ENCODE measurements at regions not wholly inside any gene's neighbourhood (a gene's known extent, or its start where the extent isn't known, plus 50 kb on each side); places are given as distances from the start of the nearest gene placed in this dataset.

DNA sequence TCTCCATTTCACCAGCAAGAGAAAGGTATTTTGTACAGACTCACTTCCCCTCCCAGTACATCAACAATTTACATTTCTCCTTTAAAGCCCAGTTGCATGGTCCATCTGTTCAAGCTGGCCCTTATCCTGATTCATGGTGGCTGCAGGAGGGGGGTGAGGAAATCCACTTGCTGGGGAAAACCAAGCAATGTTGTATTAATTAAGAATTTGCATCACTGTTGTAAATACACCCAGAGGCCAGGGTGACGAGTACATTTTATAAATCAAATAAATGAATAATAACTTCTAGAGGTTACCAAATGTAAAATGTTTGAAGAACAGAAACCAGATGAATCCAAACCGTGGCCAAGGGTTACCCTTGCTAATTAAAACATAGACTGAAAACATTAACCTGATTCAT, 395.9 kb upstream of the INTU start:
- no peaks in the 10 kb centered on the region for H3K4me1 ChIP-seq (ENCODE audit: control insufficient read depth, insufficient read depth, low read length)
- no peaks in the 10 kb centered on the region for H3K27me3 ChIP-seq (ENCODE audit: control insufficient read depth, insufficient read depth, low read length)
- H3K9ac ChIP-seq (ENCODE audit: low read depth, low read length) = no peak overlapping the region
- H3K4me2 ChIP-seq (ENCODE audit: low read length) = no peak overlapping the region
- H3K9me3 ChIP-seq (replicated peaks; ENCODE audit: low read length) = no peaks in the 10 kb centered on the region
- H3K4me3 ChIP-seq (ENCODE audit: low read length) = no peak overlapping the region
- H3K36me3 ChIP-seq (ENCODE audit: insufficient read depth, low read length) = no peaks in the 10 kb centered on the region

DNA sequence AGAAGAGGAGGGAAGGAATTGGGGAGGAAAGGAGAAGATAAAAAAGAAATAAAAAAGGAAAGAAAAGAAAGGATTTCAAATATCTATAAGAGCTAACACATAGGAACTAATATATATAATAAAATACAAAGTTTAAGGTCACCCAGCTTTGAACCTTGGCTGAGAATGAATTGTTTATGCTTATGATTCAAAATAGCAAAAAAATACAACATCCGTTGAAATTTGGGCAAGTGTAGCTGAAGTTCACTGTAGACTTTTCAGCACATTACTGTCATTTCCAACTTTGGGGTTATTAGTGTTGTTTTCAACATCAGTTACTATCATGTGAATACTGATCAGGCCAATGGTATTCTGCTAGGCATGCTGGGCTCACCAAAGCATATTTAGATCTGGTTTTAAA, 395.2 kb upstream of the INTU start:
- Histone ChIP-seq H3K36me3 (ENCODE audit: insufficient read depth, low read length) (no peaks in the 10 kb centered on the region), H3K9ac (ENCODE audit: low read depth, low read length) (no peak overlapping the region), H3K9me3 (replicated peaks; ENCODE audit: low read length) (no peaks in the 10 kb centered on the region), H3K4me1 (ENCODE audit: control insufficient read depth, insufficient read depth, low read length) (no peaks in the 10 kb centered on the region), H3K27me3 (ENCODE audit: control insufficient read depth, insufficient read depth, low read length) (no peaks in the 10 kb centered on the region), H3K4me3 (ENCODE audit: low read length) (no peak overlapping the region), H3K4me2 (ENCODE audit: low read length) (no peak overlapping the region)

DNA sequence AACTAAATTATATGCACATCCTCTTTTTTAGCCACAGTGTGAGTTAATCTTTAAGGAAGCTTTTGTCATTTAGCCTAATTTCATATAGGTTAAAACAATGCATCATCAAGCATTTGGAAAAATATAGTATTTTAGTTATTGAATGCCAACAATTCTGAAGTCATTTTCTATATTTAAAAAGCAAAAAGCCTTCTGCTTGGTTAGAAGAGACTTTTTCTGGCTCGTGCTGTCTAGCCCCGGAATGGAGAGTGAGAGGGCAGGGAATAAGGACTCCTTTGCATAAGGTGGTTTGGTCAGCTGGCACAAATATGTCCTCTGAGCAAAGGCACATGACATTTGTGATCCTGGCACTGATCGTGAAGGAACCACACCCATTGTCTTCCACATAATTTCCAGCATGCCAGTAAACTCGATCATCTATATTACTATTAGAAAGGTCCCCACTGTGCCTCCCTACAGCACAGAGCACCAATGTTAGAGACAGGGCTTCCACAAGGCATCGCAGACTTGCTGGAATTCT, 393.7 kb upstream of the INTU start:
- no peaks in the 10 kb centered on the region for H3K4me1 ChIP-seq (ENCODE audit: control insufficient read depth, insufficient read depth, low read length)
- no peak overlapping the region for H3K4me3 ChIP-seq (ENCODE audit: low read length)
- no peaks in the 10 kb centered on the region for H3K9me3 ChIP-seq (replicated peaks; ENCODE audit: low read length)
- H3K36me3 ChIP-seq (ENCODE audit: insufficient read depth, low read length) = no peaks in the 10 kb centered on the region
- no peaks in the 10 kb centered on the region for H3K27me3 ChIP-seq (ENCODE audit: control insufficient read depth, insufficient read depth, low read length)
- no peak overlapping the region for H3K9ac ChIP-seq (ENCODE audit: low read depth, low read length)
- no peak overlapping the region for H3K4me2 ChIP-seq (ENCODE audit: low read length)

DNA sequence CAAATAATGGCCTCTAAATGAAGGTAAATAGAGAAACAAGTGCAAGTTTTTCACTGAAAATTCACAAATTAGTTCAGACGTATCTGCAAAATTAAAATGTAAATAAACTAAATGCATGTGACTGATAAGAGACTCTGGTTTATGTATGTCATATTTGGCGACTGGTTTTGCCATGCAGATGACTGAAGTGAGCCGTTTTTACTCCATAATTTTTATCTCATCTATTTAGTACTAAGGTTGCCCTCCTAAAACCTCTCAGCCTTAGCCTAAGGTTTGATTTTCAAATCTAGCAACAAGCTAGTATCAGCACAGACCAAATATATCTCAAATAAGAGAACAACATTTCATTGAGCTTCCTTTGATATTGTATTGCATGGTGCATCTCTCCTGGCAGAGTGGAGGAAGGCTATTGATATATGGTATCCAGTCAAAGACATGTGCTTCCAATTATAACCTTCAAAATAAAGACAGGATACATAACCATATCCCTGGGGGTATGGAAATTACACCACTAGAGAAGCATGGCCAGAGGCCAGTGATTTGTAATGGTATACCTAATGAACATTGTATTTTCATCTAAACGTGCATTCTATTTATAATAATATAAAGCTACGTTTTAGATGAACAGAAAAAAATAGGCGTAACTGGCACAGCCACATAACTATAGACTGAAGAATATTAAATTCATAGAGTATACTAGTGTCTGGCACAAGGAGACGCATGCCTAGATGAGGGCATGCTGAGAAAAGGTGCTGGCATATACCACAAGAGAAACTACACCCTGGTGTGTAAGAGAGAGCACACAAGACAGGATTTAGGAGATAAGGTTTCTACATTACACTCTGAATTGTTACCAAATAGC, 392.6 kb upstream of the INTU start:
- Histone ChIP-seq H3K27me3 (ENCODE audit: control insufficient read depth, insufficient read depth, low read length) (no peaks in the 10 kb centered on the region), H3K9ac (ENCODE audit: low read depth, low read length) (no peak overlapping the region), H3K4me2 (ENCODE audit: low read length) (no peak overlapping the region), H3K4me1 (ENCODE audit: control insufficient read depth, insufficient read depth, low read length) (no peaks in the 10 kb centered on the region), H3K36me3 (ENCODE audit: insufficient read depth, low read length) (no peaks in the 10 kb centered on the region), H3K4me3 (ENCODE audit: low read length) (no peak overlapping the region), H3K9me3 (replicated peaks; ENCODE audit: low read length) (no peaks in the 10 kb centered on the region)

DNA sequence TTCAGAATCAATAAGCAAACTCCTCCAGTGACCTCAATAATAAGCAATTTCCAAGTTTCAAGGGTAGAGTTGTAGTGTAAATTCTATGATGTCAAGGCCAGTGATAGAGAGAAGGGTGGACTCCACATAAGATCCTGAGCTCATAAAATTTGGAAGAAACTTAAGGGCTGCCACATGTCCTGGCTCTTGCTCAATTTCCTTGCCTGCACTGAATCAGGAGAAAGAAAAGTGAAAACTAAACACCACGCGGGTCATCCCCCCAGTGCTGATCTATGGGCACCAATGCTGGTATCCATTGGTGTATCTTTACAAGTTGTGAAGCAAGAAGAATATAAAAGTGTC, 392.0 kb upstream of the INTU start:
- Histone ChIP-seq H3K4me3 (ENCODE audit: low read length) (no peak overlapping the region), H3K4me1 (ENCODE audit: control insufficient read depth, insufficient read depth, low read length) (no peaks in the 10 kb centered on the region), H3K9ac (ENCODE audit: low read depth, low read length) (no peak overlapping the region), H3K27me3 (ENCODE audit: control insufficient read depth, insufficient read depth, low read length) (no peaks in the 10 kb centered on the region), H3K9me3 (replicated peaks; ENCODE audit: low read length) (no peaks in the 10 kb centered on the region), H3K36me3 (ENCODE audit: insufficient read depth, low read length) (no peaks in the 10 kb centered on the region), H3K4me2 (ENCODE audit: low read length) (no peak overlapping the region)

DNA sequence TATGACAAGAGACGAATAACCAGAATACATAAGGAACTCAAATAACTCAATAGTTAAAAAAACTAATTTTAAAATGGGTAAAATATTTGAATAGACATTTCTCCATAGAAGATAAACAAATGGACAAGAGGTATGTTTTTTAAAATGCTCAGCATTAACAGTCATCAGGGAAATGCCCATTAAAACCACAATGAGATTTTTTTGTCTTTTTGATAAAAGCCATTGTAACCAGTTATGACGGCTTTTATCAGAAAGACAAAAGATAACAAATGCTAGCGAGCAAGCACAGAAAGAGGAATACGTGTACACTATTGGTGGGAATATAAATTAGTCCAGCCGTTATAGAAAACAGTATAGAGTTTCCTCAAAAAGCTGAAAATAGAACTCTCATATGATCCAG, 388.2 kb upstream of the INTU start:
- H3K9me3 ChIP-seq (replicated peaks; ENCODE audit: low read length) = no peaks in the 10 kb centered on the region
- H3K36me3 ChIP-seq (ENCODE audit: insufficient read depth, low read length) = no peaks in the 10 kb centered on the region
- H3K4me3 ChIP-seq (ENCODE audit: low read length) = no peak overlapping the region
- peaks cover 8% of the 10 kb centered on the region for H3K4me1 ChIP-seq (ENCODE audit: control insufficient read depth, insufficient read depth, low read length)
- no peaks in the 10 kb centered on the region for H3K27me3 ChIP-seq (ENCODE audit: control insufficient read depth, insufficient read depth, low read length)
- H3K4me2 ChIP-seq (ENCODE audit: low read length) = no peak overlapping the region
- H3K9ac ChIP-seq (ENCODE audit: low read depth, low read length) = no peak overlapping the region

DNA sequence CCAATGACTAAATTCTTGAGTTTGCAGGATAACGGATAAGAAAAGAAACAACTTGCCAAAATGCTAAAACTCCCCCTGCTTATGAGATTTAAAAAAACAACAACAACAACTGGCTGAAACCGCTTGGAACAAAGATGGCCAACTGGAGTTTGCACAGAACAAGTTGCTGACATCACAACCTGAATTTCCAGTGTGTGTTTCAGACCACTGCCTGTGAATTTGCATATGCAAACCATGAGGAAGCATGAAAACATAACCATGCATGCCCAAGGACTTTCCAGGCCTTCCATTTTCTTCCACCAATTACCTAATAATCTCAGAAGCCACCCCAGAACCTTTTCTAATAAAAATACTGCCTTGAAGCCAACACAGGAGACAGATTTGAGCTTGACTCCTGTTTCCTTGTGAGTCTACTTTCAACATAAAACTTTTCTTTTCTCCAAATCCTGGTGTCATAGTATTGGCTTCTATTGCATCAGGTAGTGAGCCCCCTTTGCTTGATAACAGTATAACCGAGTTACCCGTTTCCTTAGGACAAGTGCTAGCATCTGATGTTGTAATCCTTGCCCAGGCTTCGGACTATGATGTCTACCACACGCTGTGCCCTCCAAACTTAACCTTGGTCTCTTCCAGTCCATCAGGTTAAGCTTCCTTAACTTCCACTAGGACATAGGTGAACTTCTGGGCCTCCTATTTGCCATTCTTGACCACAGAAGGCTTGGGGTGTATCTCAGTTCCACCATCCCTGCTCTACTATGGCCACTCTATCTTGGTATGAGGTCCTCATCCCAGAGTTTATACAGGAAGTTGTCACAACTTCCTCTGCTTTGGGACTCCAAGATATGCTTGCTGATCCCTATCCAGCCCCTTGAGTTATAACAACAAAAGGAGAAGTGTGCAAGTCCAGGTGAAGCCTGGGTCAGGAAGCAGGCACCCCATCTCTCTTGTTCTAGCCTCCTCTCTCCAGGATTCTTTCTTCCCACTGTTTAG, 385.5 kb upstream of the INTU start:
- no peaks in the 10 kb centered on the region for H3K27me3 ChIP-seq (ENCODE audit: control insufficient read depth, insufficient read depth, low read length)
- no peaks in the 10 kb centered on the region for H3K36me3 ChIP-seq (ENCODE audit: insufficient read depth, low read length)
- H3K4me1 ChIP-seq (ENCODE audit: control insufficient read depth, insufficient read depth, low read length) = peaks cover 8% of the 10 kb centered on the region
- no peak overlapping the region for H3K4me2 ChIP-seq (ENCODE audit: low read length)
- H3K4me3 ChIP-seq (ENCODE audit: low read length) = no peak overlapping the region
- no peaks in the 10 kb centered on the region for H3K9me3 ChIP-seq (replicated peaks; ENCODE audit: low read length)
- H3K9ac ChIP-seq (ENCODE audit: low read depth, low read length) = no peak overlapping the region

DNA sequence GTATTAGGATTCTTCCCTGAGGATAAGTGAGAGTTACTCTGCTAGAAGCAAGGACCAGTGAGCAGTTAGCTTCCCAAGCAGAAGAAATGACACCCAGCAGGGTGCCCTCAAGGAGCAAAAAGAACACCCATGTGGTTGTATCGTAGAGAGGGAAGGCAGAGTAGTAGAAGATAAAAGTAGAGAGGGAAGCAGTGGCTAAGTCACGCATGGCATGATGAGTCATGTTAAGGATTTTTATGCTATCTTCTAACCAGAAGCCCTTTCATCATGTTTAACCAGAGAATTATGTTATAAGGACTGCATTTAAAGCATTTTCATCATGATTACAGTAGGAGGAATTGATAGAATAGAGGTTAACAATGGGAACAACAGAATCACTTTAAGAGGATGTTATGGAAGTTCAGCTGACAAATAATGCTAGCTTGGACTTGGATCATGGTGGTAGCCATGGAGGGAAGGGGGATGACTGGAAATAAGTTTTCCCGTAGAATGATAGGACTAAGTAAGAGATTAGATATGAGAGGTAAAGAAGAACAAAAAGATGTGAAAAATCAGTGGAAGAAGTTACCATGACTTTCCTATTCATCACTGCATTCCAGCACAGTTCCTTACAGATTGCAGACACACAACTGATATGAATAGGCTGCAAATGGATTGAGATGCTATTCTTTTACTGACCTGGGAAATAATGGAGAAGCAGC, 383.5 kb upstream of the INTU start:
- no peak overlapping the region for H3K9ac ChIP-seq (ENCODE audit: low read depth, low read length)
- H3K4me2 ChIP-seq (ENCODE audit: low read length) = peak overlapping the region; percentile 15
- H3K36me3 ChIP-seq (ENCODE audit: insufficient read depth, low read length) = no peaks in the 10 kb centered on the region
- H3K9me3 ChIP-seq (replicated peaks; ENCODE audit: low read length) = no peaks in the 10 kb centered on the region
- no peak overlapping the region for H3K4me3 ChIP-seq (ENCODE audit: low read length)
- H3K27me3 ChIP-seq (ENCODE audit: control insufficient read depth, insufficient read depth, low read length) = no peaks in the 10 kb centered on the region
- H3K4me1 ChIP-seq (ENCODE audit: control insufficient read depth, insufficient read depth, low read length) = peaks cover 8% of the 10 kb centered on the region

DNA sequence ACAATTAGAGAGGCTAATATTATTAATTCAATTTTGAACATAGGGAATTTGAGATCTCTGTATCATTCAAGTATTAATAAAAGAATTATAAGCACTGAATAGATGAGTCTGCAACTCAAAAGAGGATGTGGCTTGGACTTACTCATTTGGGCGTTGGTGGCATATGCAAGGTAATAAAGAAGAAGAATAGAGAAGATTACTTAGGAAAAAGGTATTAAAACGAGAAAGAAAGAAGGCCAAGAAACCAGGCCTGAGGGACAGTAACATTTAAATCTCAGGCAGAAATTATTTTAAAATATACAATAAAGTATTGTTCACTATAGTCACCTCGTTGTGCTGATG, 383.0 kb upstream of the INTU start:
- H3K27me3 ChIP-seq (ENCODE audit: control insufficient read depth, insufficient read depth, low read length) = no peaks in the 10 kb centered on the region
- H3K4me1 ChIP-seq (ENCODE audit: control insufficient read depth, insufficient read depth, low read length) = peaks cover 8% of the 10 kb centered on the region
- no peak overlapping the region for H3K4me3 ChIP-seq (ENCODE audit: low read length)
- H3K9me3 ChIP-seq (replicated peaks; ENCODE audit: low read length) = no peaks in the 10 kb centered on the region
- peak overlapping the region; percentile 15 for H3K4me2 ChIP-seq (ENCODE audit: low read length)
- H3K36me3 ChIP-seq (ENCODE audit: insufficient read depth, low read length) = no peaks in the 10 kb centered on the region
- H3K9ac ChIP-seq (ENCODE audit: low read depth, low read length) = no peak overlapping the region

DNA sequence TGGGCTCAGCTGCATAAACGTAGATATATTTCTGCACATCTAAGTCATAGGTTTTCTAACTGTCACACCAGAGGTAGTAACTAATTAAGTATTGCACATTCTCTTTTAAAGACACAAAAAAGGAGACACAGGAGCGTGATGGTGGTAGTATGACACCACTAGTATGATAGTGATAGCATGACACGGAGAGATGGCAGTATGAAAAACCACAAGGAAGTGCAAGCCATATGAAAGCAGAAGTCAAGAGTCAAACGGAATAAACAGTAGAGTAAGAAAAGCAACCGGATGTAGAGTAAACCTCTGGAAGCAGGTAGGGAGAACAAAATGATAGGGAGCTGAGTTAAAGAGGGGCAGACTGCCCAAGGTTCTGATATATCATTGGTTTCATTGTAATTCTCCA, 382.2 kb upstream of the INTU start:
- Histone ChIP-seq H3K4me1 (ENCODE audit: control insufficient read depth, insufficient read depth, low read length) (peaks cover 8% of the 10 kb centered on the region), H3K36me3 (ENCODE audit: insufficient read depth, low read length) (no peaks in the 10 kb centered on the region), H3K4me2 (ENCODE audit: low read length) (no peak overlapping the region), H3K4me3 (ENCODE audit: low read length) (no peak overlapping the region), H3K27me3 (ENCODE audit: control insufficient read depth, insufficient read depth, low read length) (no peaks in the 10 kb centered on the region), H3K9me3 (replicated peaks; ENCODE audit: low read length) (no peaks in the 10 kb centered on the region), H3K9ac (ENCODE audit: low read depth, low read length) (no peak overlapping the region)

DNA sequence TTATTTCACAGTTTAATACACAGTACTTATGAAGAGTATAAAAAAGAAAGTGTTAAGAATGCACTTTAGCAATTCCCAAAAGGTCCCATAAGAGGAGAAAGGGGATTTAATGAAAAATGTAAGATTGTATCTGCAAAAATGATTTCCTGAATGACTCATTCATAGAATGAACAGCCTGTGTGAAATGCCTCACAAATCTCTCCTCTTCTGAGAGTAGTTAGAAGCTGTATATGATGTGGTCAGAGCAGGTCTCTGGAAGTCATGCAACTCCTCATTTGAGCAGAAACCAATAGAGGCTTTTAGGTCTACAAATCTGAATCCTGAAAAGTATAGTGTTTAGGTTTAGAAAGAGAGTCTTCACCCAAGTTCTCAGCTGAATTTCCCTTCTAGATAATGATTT, 381.3 kb upstream of the INTU start:
- H3K4me1 ChIP-seq (ENCODE audit: control insufficient read depth, insufficient read depth, low read length) = peaks cover 8% of the 10 kb centered on the region
- no peak overlapping the region for H3K4me3 ChIP-seq (ENCODE audit: low read length)
- H3K36me3 ChIP-seq (ENCODE audit: insufficient read depth, low read length) = no peaks in the 10 kb centered on the region
- no peak overlapping the region for H3K9ac ChIP-seq (ENCODE audit: low read depth, low read length)
- H3K9me3 ChIP-seq (replicated peaks; ENCODE audit: low read length) = no peaks in the 10 kb centered on the region
- H3K4me2 ChIP-seq (ENCODE audit: low read length) = no peak overlapping the region
- H3K27me3 ChIP-seq (ENCODE audit: control insufficient read depth, insufficient read depth, low read length) = no peaks in the 10 kb centered on the region

Data from skeletal muscle satellite cell (primary cell).